NCI-H146 (cell line): ENCODE measurements at regions not wholly inside any gene's neighbourhood (a gene's known extent, or its start where the extent isn't known, plus 50 kb on each side); places are given as distances from the start of the nearest gene placed in this dataset.
A peak's percentile ranks its signal among the peaks of the same experiment; 100 is the strongest.

Source experiments
- DNase-seq: peaks from one replicate; lab custom pipeline; 2025; lab: John Stamatoyannopoulos, UW

- no peak for DNase-seq
Measured at GRCh38 chr2:148567716-148568115, 76.8 kb upstream of the EPC2 start.

GRCh38 chr2:148568597-148568996, 76.0 kb upstream of the EPC2 start:
- DNase-seq = no peak

- DNase-seq = no peak
Measured at GRCh38 chr2:148569221-148569620, 75.3 kb upstream of the EPC2 start.

GRCh38 chr2:148570989-148571388, 73.6 kb upstream of the EPC2 start:
- no peak for DNase-seq

- DNase-seq = peak; percentile 40
Measured at GRCh38 chr2:148577845-148578492, 66.6 kb upstream of the EPC2 start.

GRCh38 chr2:148578493-148578884, 66.1 kb upstream of the EPC2 start:
- DNase-seq = no peak

GRCh38 chr2:148582679-148583511, 61.7 kb upstream of the EPC2 start:
- no peak for DNase-seq

GRCh38 chr2:148585696-148586095, 58.9 kb upstream of the EPC2 start:
- no peak for DNase-seq

GRCh38 chr2:148586522-148587128, 57.9 kb upstream of the EPC2 start:
- peak; percentile 38 for DNase-seq

GRCh38 chr2:148590612-148591011, 53.9 kb upstream of the EPC2 start:
- no peak for DNase-seq

- DNase-seq = no peak
Measured at GRCh38 chr2:148592791-148593190, 51.8 kb upstream of the EPC2 start.

GRCh38 chr2:148593421-148593820, 51.1 kb upstream of the EPC2 start:
- DNase-seq = no peak

- DNase-seq = peak; percentile 56
Measured at GRCh38 chr2:148594216-148594615, 50.3 kb upstream of the EPC2 start.
